NT2/D1 (cell line): ENCODE measurements at regions not wholly inside any gene's neighbourhood (a gene's known extent, or its start where the extent isn't known, plus 50 kb on each side); places are given as distances from the start of the nearest gene placed in this dataset.

Source experiments
- SUZ12 ChIP-seq: IDR thresholded peaks from 2 replicates; pipeline ENCODE4 v1.6.1; 2011; ENCODE audit not compliant: insufficient read length, insufficient read depth; ENCODE audit errors: extremely low read depth
- YY1 ChIP-seq: IDR thresholded peaks from 2 replicates; pipeline ENCODE4 v1.6.1; 2011; ENCODE audit not compliant: insufficient read length, insufficient read depth
- ZNF274 ChIP-seq: IDR thresholded peaks from 2 replicates; pipeline ENCODE4 v1.6.1; 2011; ENCODE audit warnings: mild to moderate bottlenecking, low read depth, low read length

DNA sequence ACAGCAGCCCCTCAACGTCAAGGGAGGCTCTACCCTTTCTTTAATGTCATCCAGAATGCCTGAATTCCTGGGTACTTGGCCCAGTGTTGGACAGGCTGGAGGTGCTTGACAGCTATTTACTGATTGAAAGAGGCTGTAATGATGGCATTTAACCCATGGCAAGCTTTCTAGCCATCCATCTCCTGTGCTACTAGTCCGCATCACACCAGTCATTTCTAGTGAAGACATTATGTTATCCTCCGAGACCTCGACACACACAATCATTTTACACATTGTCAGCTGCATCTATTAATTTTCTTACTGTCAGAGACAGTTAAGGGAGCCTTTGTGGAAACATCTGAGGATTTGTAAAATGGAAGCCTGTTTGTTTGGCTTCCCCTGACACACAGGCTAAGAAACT lies 149.3 kb upstream of the FSTL4 start:
- no peak for TF ChIP-seq ZNF274
- no peak for TF ChIP-seq SUZ12
- TF ChIP-seq YY1, result no peak
